HG03457 (cell line): ENCODE measurements at regions not wholly inside any gene's neighbourhood (a gene's known extent, or its start where the extent isn't known, plus 50 kb on each side); places are given as distances from the start of the nearest gene placed in this dataset.
"Not testable (repeated sequence)": the region's sequence is repeated elsewhere in the genome, so short reads cannot be mapped to it uniquely, and the experiment has no call there.

Experiments
- ATAC-seq: cut with Tn5 transposase; IDR thresholded peaks from one replicate; pipeline ENCODE4 v1.9.1; 2021; ENCODE audit warnings: moderate number of reproducible peaks; ENCODE audit not compliant: unreplicated experiment

GRCh38 chr2:21194147-21194546, 70.4 kb downstream of the TDRD15 start:
- ATAC-seq: no peak

DNA sequence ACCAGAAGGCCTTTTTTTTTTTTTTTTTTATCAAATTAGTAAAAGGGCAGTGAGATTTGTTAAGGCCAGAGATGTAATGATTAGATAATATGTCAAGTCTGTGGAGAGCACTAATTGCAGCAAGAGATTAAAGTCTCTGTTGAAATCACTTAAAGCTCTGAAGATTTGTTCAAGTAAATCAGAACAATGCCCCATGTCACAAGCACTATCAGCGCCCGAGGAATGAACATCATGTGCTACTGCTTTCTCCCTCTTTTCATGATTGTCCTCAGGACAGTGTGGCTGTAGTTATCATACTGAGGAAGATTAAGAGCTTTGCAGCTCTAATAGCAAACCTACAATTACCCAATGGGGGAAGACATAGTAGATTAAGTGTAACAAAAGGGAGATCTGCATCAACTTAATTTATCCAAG, 71.1 kb downstream of the TDRD15 start:
- ATAC-seq: no peak

- ATAC-seq: no peak
Observed at GRCh38 chr2:21195326-21195725, 71.6 kb downstream of the TDRD15 start.

- ATAC-seq: no peak
Observed at GRCh38 chr2:21198637-21199036, 74.9 kb downstream of the TDRD15 start.

- no peak for ATAC-seq
Observed at GRCh38 chr2:21203976-21204375, 80.2 kb downstream of the TDRD15 start.

- not testable (repeated sequence) for ATAC-seq
Observed at GRCh38 chr2:21214085-21214484, 90.3 kb downstream of the TDRD15 start.

- ATAC-seq: no peak
Observed at GRCh38 chr2:21217442-21217841, 93.7 kb downstream of the TDRD15 start.

DNA sequence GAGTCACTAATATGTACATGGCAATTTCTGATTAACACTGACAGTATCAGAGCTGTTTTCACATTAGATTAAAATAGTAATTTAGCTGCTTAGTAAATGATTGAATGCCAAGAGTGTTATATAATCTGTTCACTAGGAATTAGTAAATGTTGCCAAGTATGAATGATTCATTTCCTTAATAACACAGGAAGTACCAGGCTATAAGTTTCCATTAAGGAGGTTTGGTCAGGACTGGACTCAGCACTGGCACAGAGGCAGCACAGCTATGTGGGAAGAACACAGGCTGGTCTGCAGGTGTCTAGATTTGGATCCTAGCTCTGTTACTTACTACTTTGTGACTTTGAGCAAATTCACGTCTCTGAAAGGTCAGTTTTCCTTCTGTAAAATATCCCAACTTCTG, 97.2 kb downstream of the TDRD15 start:
- no peak for ATAC-seq

GRCh38 chr2:21223618-21224017, 99.8 kb downstream of the TDRD15 start:
- no peak for ATAC-seq

- ATAC-seq: no peak
Observed at GRCh38 chr2:21228041-21228895, 104.5 kb downstream of the TDRD15 start.

DNA sequence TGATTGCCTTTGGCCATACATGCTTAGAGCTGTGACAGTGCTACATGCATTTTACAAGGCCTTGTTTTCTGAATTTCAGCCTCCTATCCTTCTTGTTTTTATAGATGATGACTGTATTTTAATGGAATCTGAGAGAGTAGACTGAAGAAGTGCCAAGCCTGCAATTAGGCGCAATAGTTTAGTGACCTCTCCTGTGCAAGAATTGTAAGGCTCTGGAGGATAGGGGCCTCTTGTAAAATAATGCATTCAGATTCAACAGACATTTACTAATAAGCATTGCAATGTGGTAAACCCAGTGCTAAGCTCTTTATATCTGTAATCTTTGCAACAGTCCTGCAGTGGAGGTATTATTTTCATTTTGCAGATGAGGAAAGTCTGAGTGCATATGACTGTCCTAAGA, 105.5 kb downstream of the TDRD15 start:
- ATAC-seq: no peak

DNA sequence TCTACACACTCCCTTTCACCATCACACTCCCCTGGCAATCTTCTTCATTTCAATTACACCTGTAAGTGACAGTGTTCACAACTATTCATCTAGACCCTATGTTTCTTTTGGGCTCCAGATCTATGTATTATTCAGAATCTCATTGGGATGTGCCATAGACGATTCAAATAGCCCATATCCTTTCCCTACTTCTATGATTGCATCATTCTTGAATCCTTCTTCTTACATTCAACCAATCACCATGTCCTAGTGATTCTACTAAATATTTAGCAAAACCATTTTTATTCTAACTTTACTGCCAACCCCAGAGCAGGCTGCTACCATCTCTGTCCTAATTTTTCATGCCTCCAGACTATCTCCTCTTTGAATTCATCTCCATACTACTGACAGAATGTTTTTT, 106.4 kb downstream of the TDRD15 start:
- ATAC-seq: no peak

GRCh38 chr2:21231985-21232384, 108.2 kb downstream of the TDRD15 start:
- ATAC-seq: no peak

DNA sequence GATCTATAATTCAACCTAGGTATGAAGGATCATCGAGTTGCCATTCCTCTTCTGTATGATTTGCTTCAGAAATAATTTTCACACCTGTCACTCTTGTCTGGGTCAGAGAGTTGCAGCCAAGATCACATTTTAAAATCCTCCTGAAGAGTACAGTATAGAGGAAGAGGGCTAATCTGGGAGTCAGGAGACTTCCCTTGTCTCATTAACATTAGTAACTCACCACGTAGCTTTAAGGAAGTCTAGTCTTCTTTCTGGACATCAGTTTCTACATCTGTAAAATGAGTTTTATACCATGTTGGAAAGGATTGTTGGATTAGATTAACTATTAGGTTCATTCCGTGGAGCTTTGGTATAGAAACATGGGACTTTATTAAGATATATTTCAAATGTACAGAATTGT, 109.4 kb downstream of the TDRD15 start:
- no peak for ATAC-seq

- no peak for ATAC-seq
Observed at GRCh38 chr2:21234001-21234400, 110.2 kb downstream of the TDRD15 start.

- ATAC-seq: no peak
Observed at GRCh38 chr2:21234464-21235120, 110.8 kb downstream of the TDRD15 start.

DNA sequence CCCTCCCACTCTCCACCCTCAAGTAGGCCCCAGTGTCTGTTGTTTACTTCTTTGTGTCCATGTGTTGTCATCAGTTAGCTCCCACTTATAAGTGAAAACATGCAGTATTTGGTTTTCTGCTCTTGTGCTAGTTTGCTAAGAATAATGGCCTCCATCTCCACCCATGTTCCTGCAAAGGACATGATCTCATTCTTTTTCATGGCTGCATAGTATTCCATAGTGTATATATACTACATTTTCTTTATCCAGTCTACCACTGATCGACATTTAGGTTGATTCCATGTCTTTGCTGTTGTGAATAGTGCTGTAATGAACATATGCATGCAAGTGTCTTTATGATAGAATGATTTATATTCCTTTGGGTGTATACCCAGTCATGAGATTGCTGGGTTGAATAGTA, 116.0 kb downstream of the TDRD15 start:
- ATAC-seq: not testable (repeated sequence)

- ATAC-seq: no peak
Observed at GRCh38 chr2:21244161-21244560, 120.4 kb downstream of the TDRD15 start.

- no peak for ATAC-seq
Observed at GRCh38 chr2:21245565-21245964, 121.8 kb downstream of the TDRD15 start.

- ATAC-seq: no peak
Observed at GRCh38 chr2:21249367-21249766, 125.6 kb downstream of the TDRD15 start.

GRCh38 chr2:21250673-21251072, 126.9 kb downstream of the TDRD15 start:
- ATAC-seq: no peak

GRCh38 chr2:21251216-21251980, 127.6 kb downstream of the TDRD15 start:
- ATAC-seq: no peak
